ENCODE measurements at regions not wholly inside any gene's neighbourhood (a gene's known extent, or its start where the extent isn't known, plus 50 kb on each side); places are given as distances from the start of the nearest gene placed in this dataset.

GRCh38 chr7:52539414-52539813, 496.0 kb upstream of the POM121L12 start:
- no peak for TF ChIP-seq CTCF (IDR thresholded peaks at IDR 0.05; ENCODE audit: insufficient read depth, low read depth, low read length)
- no peak overlapping the region for H3K4me3 ChIP-seq (ENCODE audit: low read depth, low read length)
- no peak for DNase-seq (ENCODE audit: low read depth)

GRCh38 chr7:52537051-52537450, 498.4 kb upstream of the POM121L12 start:
- no peak for DNase-seq (ENCODE audit: low read depth)
- TF ChIP-seq CTCF (IDR thresholded peaks at IDR 0.05; ENCODE audit: insufficient read depth, low read depth, low read length), result no peak
- H3K4me3 ChIP-seq (ENCODE audit: low read depth, low read length), result no peak overlapping the region

GRCh38 chr7:52525772-52526341, 509.6 kb upstream of the POM121L12 start:
- no peak for DNase-seq (ENCODE audit: low read depth)
- TF ChIP-seq CTCF (IDR thresholded peaks at IDR 0.05; ENCODE audit: insufficient read depth, low read depth, low read length), result no peak
- no peak overlapping the region for H3K4me3 ChIP-seq (ENCODE audit: low read depth, low read length)

GRCh38 chr7:52518869-52519268, 516.6 kb upstream of the POM121L12 start:
- no peak overlapping the region for H3K4me3 ChIP-seq (ENCODE audit: low read depth, low read length)
- no peak for DNase-seq (ENCODE audit: low read depth)
- TF ChIP-seq CTCF (IDR thresholded peaks at IDR 0.05; ENCODE audit: insufficient read depth, low read depth, low read length), result no peak

- no peak for TF ChIP-seq CTCF (IDR thresholded peaks at IDR 0.05; ENCODE audit: insufficient read depth, low read depth, low read length)
- no peak for DNase-seq (ENCODE audit: low read depth)
- no peak overlapping the region for H3K4me3 ChIP-seq (ENCODE audit: low read depth, low read length)
These were observed 522.8 kb upstream of the POM121L12 start for GRCh38 chr7:52512656-52513055.

- H3K4me3 ChIP-seq (ENCODE audit: low read depth, low read length), result no peak overlapping the region
- no peak for TF ChIP-seq CTCF (IDR thresholded peaks at IDR 0.05; ENCODE audit: insufficient read depth, low read depth, low read length)
- DNase-seq (ENCODE audit: low read depth), result no peak
These were observed 527.7 kb upstream of the POM121L12 start for GRCh38 chr7:52507546-52508255.

- no peak for TF ChIP-seq CTCF (IDR thresholded peaks at IDR 0.05; ENCODE audit: insufficient read depth, low read depth, low read length)
- H3K4me3 ChIP-seq (ENCODE audit: low read depth, low read length), result no peak overlapping the region
- no peak for DNase-seq (ENCODE audit: low read depth)
These were observed 529.1 kb upstream of the POM121L12 start for GRCh38 chr7:52506325-52506724.

Measured in fibroblast of villous mesenchyme (primary cell).